ENCODE measurements at regions not wholly inside any gene's neighbourhood (a gene's known extent, or its start where the extent isn't known, plus 50 kb on each side); places are given as distances from the start of the nearest gene placed in this dataset.

DNA sequence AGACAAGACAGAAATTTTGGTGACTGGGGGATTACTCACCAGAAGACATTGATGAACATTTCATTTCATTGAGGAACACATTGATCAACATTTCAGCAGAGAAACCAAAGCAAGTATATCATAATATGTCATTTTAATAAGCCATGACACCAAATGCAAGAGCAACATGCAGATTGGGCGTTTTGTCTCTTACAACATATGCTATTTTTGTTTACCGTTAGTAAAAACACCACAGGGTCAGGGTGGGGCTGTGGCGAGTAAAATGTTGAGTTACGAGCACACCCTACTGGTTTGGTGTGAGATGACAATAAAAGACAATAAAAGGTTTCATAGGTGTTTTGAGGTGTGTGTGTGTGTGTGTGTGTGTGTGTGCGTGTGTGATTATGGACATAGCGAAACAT lies 294.5 kb downstream of the PDGFC start:
- Histone ChIP-seq H3K4me1 (ENCODE audit: control insufficient read depth, extremely low read depth, insufficient read depth, low read length) (no peaks in the 10 kb centered on the region), H3K79me2 (ENCODE audit: control insufficient read depth, insufficient read depth, low read length) (no peaks in the 10 kb centered on the region), H3K9ac (replicated peaks; ENCODE audit: extremely low read depth, insufficient read depth, low read length) (no peak overlapping the region), H4K20me1 (replicated peaks; ENCODE audit: control insufficient read depth, extremely low read depth, insufficient read depth, low read length) (no peaks in the 10 kb centered on the region), H3K9me1 (replicated peaks; ENCODE audit: control insufficient read depth, extremely low read depth, insufficient read depth, low read length) (no peaks in the 10 kb centered on the region), H3K4me3 (replicated peaks in 1 of 3; ENCODE audit: insufficient read depth in 1 of 3, low read depth in 1 of 3, low read length in 3 of 3) (no peak overlapping the region), H2AFZ (ENCODE audit: low read depth, low read length) (peak overlapping the region; percentile 76), H3K27ac (ENCODE audit: insufficient read depth, low read depth, low read length) (no peak overlapping the region), H3K4me2 (ENCODE audit: insufficient read depth, low read length) (peak overlapping the region; percentile 28), H3K36me3 (ENCODE audit: control insufficient read depth in 2 of 2, extremely low read depth in 1 of 2, insufficient read depth in 2 of 2, low read length in 2 of 2) (no peaks in the 10 kb centered on the region), H3K9me3 (replicated peaks; ENCODE audit: control insufficient read depth, insufficient read depth, low read length) (no peaks in the 10 kb centered on the region), H3K27me3 (ENCODE audit: control insufficient read depth in 2 of 2, insufficient read depth in 2 of 2, low read length in 2 of 2) (no peaks in the 10 kb centered on the region)
- dilution Hi-C loops (cut with MboI; ENCODE audit: extremely low pct_ligation_motif_present, low sequenced_read_pairs) = no loop called here
- TF ChIP-seq, protein P1, sequence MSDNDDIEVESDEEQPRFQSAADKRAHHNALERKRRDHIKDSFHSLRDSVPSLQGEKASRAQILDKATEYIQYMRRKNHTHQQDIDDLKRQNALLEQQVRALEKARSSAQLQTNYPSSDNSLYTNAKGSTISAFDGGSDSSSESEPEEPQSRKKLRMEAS (IDR thresholded peaks at IDR 0.05; ENCODE audit: insufficient read depth, insufficient read length) = no peak
- TF ChIP-seq, protein P2, sequence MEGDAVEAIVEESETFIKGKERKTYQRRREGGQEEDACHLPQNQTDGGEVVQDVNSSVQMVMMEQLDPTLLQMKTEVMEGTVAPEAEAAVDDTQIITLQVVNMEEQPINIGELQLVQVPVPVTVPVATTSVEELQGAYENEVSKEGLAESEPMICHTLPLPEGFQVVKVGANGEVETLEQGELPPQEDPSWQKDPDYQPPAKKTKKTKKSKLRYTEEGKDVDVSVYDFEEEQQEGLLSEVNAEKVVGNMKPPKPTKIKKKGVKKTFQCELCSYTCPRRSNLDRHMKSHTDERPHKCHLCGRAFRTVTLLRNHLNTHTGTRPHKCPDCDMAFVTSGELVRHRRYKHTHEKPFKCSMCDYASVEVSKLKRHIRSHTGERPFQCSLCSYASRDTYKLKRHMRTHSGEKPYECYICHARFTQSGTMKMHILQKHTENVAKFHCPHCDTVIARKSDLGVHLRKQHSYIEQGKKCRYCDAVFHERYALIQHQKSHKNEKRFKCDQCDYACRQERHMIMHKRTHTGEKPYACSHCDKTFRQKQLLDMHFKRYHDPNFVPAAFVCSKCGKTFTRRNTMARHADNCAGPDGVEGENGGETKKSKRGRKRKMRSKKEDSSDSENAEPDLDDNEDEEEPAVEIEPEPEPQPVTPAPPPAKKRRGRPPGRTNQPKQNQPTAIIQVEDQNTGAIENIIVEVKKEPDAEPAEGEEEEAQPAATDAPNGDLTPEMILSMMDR (IDR thresholded peaks at IDR 0.05; ENCODE audit: extremely low read depth in 1 of 2, insufficient read depth in 1 of 2, low read depth in 1 of 2, low read length in 2 of 2) = peak in 1 of 2 donors; percentile 8
- intact Hi-C loops (cut with micrococcal nuclease) = loop anchor here (1.0 to 10.0 kb wide), 3 partner anchors 201 to 368 kb away; no protein-coding TSS in a partner anchor
- no TSS peak for BruUV-seq (replicated peaks)
- DNase-seq (ENCODE audit: low read depth, low spot score) = peak; percentile 19
- FAIRE-seq = peak; percentile 24
- ChIA-PET CTCF (interaction anchor here (1.0 to 3.9 kb wide), 2 partner anchors 11 to 201 kb away, joined by 3 to 34 read pairs; no protein-coding TSS in a partner anchor), POLR2A (no interaction called here)

DNA sequence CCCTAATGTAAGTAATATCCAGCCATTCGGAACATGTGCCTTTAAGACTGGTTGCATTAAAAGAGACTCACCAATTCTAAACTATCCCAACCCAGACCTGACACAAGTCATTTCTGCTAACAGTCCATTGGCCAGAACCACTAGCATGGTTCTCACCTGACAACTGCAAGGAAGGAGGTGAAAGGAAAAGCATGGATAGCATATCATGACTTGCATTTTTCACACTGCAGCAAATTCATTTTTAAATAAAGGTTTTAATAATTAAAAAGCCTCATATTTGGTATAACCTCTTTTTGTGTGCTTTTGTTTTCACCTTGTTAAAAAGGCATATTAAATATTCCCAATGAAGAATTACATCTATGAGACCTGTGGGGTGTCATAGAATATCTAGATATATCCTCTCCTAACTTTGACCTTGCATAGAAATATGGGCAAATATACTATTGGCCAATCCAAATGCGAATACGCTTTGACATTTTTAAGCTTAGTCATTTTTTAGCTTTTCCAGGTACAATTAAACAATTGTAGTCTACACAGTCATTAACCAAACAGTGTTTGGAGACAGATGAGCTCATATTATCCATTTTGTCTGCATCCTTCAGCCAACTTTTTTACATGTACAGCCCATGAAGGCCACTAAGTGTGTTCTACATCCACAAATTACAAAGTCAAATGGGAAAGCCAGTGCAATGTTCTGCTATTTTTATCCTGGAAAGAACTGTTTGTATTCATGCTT lies 295.3 kb downstream of the PDGFC start:
- no peak overlapping the region for H3K27ac ChIP-seq (ENCODE audit: insufficient read depth, low read depth, low read length)
- H3K4me3 ChIP-seq (replicated peaks in 1 of 3; ENCODE audit: insufficient read depth in 1 of 3, low read depth in 1 of 3, low read length in 3 of 3) = no peak overlapping the region
- CTCF ChIA-PET = interaction anchor here (1.0 to 3.9 kb wide), 2 partner anchors 12 to 200 kb away, joined by 3 to 34 read pairs; no protein-coding TSS in a partner anchor
- H2AFZ ChIP-seq (ENCODE audit: low read depth, low read length) = no peak overlapping the region
- intact Hi-C loops (cut with micrococcal nuclease) (loop anchor here (10.0 kb wide), 1 partner anchor 369 kb away; no protein-coding TSS in a partner anchor), dilution Hi-C loops (cut with MboI; ENCODE audit: extremely low pct_ligation_motif_present, low sequenced_read_pairs) (no loop called here)
- TF ChIP-seq, protein P2 (IDR thresholded peaks at IDR 0.05; ENCODE audit: extremely low read depth in 1 of 2, insufficient read depth in 1 of 2, low read depth in 1 of 2, low read length in 2 of 2) = no peak
- TF ChIP-seq POLR2AphosphoS5 (IDR thresholded peaks at IDR 0.05; ENCODE audit: insufficient read depth, low read depth, low read length) (no peak), EZH2 (IDR thresholded peaks at IDR 0.05; ENCODE audit: borderline replicate concordance, low read depth, low read length, severe bottlenecking) (no peak), FOS (IDR thresholded peaks at IDR 0.05; ENCODE audit: borderline replicate concordance, insufficient read depth, low read length) (no peak), JUN (IDR thresholded peaks at IDR 0.05; ENCODE audit: borderline replicate concordance, insufficient read depth, insufficient read length, low read depth) (no peak), MYC (IDR thresholded peaks at IDR 0.05; ENCODE audit: low read depth, low read length) (no peak), GATA2 (IDR thresholded peaks at IDR 0.05; ENCODE audit: insufficient read depth, insufficient read length, low read depth, low read length) (no peak), POLR2A (IDR thresholded peaks at IDR 0.05; ENCODE audit: low read depth, low read length) (no peak)
- TF ChIP-seq, protein P1 (IDR thresholded peaks at IDR 0.05; ENCODE audit: insufficient read depth, insufficient read length) = no peak
- no peaks in the 10 kb centered on the region for H4K20me1 ChIP-seq (replicated peaks; ENCODE audit: control insufficient read depth, extremely low read depth, insufficient read depth, low read length)
- FAIRE-seq = no peak
- no peaks in the 10 kb centered on the region for H3K79me2 ChIP-seq (ENCODE audit: control insufficient read depth, insufficient read depth, low read length)
- POLR2A ChIA-PET = no interaction called here
- no peaks in the 10 kb centered on the region for H3K36me3 ChIP-seq (ENCODE audit: control insufficient read depth in 2 of 2, extremely low read depth in 1 of 2, insufficient read depth in 2 of 2, low read length in 2 of 2)
- H3K9ac ChIP-seq (replicated peaks; ENCODE audit: extremely low read depth, insufficient read depth, low read length) = no peak overlapping the region
- no peaks in the 10 kb centered on the region for H3K4me1 ChIP-seq (ENCODE audit: control insufficient read depth, extremely low read depth, insufficient read depth, low read length)
- no TSS peak for BruUV-seq (replicated peaks)
- H3K9me1 ChIP-seq (replicated peaks; ENCODE audit: control insufficient read depth, extremely low read depth, insufficient read depth, low read length) = no peaks in the 10 kb centered on the region
- H3K4me2 ChIP-seq (ENCODE audit: insufficient read depth, low read length) = no peak overlapping the region
- H3K9me3 ChIP-seq (replicated peaks; ENCODE audit: control insufficient read depth, insufficient read depth, low read length) = no peaks in the 10 kb centered on the region
- no peak for DNase-seq (ENCODE audit: low read depth, low spot score)
- no peaks in the 10 kb centered on the region for H3K27me3 ChIP-seq (ENCODE audit: control insufficient read depth in 2 of 2, insufficient read depth in 2 of 2, low read length in 2 of 2)

Data from endothelial cell of umbilical vein (primary cell).